GM12865 (cell line): ENCODE measurements at regions not wholly inside any gene's neighbourhood (a gene's known extent, or its start where the extent isn't known, plus 50 kb on each side); places are given as distances from the start of the nearest gene placed in this dataset.

Experiments used
- DNase-seq: peaks from one replicate; pipeline ENCODE4 v3.0.0; 2010; ENCODE audit warnings: low read depth
- H3K4me3 ChIP-seq: 2 replicates; pipeline ENCODE4 v1.5.1; 2011; ENCODE audit warnings: mild to moderate bottlenecking, low read depth, low read length, control low read depth
- TF ChIP-seq, protein P1 (sequence below): IDR thresholded peaks from 2 replicates; pipeline ENCODE4 v1.5.1; 2011; ENCODE audit warnings: low read length, control low read depth, low read depth, inconsistent platforms; ENCODE audit not compliant: insufficient read depth; ENCODE audit errors: missing control alignments

DNA sequence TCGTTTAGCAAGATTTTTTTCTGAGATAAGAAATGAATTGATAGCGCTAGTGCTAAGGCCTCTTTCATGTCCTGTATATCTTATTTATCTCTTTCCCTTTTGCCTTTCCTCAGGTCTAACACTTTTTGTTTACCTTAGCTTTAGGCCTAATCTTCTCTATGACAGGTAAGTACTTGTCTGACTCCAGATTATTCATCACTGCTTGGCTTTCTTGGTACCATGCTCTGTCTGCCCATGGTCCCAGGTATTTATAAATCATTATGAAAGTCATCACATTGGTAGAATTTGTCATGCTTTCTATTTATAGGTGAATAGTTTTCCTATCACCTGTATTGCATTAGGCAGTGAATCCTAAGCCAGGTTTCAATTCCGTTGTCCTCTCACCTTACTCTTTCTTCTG, 99.5 kb upstream of the CTSO start:
- no peak overlapping the region for H3K4me3 ChIP-seq
- TF ChIP-seq, protein P1, sequence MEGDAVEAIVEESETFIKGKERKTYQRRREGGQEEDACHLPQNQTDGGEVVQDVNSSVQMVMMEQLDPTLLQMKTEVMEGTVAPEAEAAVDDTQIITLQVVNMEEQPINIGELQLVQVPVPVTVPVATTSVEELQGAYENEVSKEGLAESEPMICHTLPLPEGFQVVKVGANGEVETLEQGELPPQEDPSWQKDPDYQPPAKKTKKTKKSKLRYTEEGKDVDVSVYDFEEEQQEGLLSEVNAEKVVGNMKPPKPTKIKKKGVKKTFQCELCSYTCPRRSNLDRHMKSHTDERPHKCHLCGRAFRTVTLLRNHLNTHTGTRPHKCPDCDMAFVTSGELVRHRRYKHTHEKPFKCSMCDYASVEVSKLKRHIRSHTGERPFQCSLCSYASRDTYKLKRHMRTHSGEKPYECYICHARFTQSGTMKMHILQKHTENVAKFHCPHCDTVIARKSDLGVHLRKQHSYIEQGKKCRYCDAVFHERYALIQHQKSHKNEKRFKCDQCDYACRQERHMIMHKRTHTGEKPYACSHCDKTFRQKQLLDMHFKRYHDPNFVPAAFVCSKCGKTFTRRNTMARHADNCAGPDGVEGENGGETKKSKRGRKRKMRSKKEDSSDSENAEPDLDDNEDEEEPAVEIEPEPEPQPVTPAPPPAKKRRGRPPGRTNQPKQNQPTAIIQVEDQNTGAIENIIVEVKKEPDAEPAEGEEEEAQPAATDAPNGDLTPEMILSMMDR = no peak

DNA sequence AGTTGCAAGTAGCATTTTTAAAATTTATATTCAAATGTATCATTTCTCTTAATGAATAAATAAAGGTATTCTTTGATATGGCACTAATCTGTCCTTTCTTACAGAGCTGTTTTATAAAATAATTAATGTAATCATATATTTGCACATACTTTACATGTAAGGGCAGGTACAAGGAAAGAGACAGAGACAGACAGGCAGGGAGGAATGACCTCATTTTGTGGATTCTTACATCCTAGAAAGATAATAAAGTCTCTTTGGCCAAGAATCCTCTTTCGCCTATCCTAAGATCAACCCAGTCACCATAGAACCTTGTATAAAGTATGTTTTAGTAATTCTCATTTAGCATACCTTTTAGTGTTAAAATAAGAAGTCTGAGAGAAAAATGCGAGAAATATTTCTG, 98.5 kb upstream of the CTSO start:
- H3K4me3 ChIP-seq = no peak overlapping the region
- DNase-seq = no peak
- TF ChIP-seq, protein P1 = no peak

More for the DNA sequence above, 99.5 kb upstream of the CTSO start:
- DNase-seq = no peak

DNA sequence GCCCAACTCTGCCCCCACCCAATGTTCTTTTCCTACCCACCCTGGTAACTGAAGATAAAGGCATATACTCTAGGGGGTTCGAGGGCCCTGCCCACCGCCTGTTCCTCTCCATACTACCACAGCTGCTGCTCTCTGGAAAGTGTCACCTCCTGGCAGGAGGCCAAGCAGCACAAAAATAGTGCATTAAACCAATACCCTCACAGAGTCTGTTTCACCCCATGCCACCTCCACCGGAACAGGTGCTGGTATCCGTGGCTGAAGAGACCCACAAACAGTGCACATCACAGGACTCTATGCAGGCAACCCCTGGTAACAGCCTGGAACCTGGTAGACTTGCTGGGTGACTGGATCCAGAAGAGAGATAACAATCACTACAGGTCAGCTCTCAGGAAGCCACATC, 85.1 kb upstream of the CTSO start:
- DNase-seq = no peak
- no peak overlapping the region for H3K4me3 ChIP-seq
- TF ChIP-seq, protein P1 = no peak

DNA sequence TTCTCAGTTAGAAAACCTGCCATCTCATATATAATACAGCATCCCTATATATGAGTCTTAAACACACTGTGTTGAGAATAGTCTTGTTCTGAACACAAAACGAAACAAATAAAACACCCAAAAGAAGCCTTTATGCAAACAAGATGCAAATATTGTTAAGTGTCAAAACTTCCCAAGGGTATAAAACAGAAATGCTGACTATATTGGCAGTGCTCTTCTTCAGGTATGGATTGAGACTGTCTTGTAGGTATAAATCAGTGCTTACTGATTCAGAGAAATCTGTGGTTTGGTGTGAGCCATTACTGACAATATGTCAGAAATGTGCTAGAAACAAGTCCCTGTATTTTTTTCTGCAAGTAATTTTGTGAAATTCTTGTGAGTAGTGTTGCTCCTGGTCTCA, 82.8 kb upstream of the CTSO start:
- peak; percentile 17 for DNase-seq
- TF ChIP-seq, protein P1 = no peak
- H3K4me3 ChIP-seq = no peak overlapping the region

DNA sequence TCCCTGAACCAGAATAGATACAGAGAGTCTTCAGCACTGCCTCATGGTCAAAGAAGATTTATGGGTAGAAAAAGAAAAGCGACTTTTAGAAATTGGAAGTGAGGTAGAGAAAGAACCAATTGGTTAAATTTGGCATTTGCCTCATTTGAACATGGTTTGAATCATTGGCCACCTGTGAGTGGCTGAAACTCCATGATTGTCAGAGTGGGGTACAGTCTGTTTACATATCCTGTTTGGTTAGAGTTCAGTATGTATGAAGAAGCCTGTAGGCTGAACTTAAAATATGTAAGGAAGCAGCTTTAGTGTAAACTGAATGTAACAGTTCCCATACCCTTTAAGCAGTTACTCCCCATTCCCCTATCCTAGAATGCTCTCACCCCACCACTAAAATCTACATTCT, 76.0 kb upstream of the CTSO start:
- TF ChIP-seq, protein P1 = no peak
- peak; percentile 3 for DNase-seq
- H3K4me3 ChIP-seq = no peak overlapping the region

DNA sequence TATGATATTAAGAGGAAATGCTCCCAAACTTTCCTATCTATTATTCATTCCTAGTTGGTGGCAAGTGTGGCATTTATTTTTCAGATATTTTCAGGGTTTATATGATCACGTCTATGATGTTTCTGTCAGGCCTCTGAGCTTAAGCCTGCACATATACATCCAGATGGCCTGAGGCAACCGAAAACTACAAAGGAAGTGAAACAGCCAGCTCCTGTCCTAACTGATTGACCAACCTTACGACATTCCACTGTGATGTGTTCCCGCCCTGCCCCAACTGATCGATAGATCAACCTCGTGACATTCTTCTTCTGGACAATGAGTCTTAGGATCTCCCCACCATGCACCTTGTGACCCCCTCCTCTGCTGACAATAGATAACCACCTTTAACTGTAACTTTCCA, 67.6 kb upstream of the CTSO start:
- DNase-seq = no peak
- TF ChIP-seq, protein P1 = no peak
- no peak overlapping the region for H3K4me3 ChIP-seq

DNA sequence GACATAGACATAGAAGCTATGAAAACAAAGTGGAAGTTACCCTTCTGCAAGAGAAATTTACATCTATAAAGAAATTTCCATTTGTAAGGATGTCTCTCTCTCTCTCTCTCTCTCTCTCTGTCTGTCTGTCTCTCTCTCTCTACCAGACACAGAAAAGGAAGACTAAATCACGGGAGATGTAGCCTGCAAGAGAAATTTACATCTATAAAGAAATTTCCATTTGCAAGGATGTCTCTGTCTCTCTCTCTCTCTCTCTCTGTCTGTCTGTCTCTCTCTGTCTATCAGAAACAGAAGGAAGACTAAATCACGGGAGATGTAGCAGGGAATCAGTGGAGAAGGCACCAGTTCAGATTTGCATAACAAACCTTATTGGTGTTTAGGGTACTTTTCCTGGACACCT, 65.6 kb upstream of the CTSO start:
- TF ChIP-seq, protein P1 = no peak
- no peak for DNase-seq
- H3K4me3 ChIP-seq = no peak overlapping the region
